ENCODE measurements at regions not wholly inside any gene's neighbourhood (a gene's known extent, or its start where the extent isn't known, plus 50 kb on each side); places are given as distances from the start of the nearest gene placed in this dataset.

GRCh38 chr13:72521940-72522661, 205.3 kb downstream of the MZT1 start:
- TF ChIP-seq GABPA (IDR thresholded peaks at IDR 0.05; ENCODE audit: low read depth, low read length) (no peak), GABPA (CRISPR knock-in tag; IDR thresholded peaks at IDR 0.05; ENCODE audit: low read depth) (no peak), MAX (IDR thresholded peaks at IDR 0.05) (no peak), BCL3 (CRISPR knock-in tag; IDR thresholded peaks at IDR 0.05) (no peak), SOX5 (CRISPR knock-in tag; IDR thresholded peaks at IDR 0.05; ENCODE audit: borderline replicate concordance) (no peak), RBFOX2 (IDR thresholded peaks at IDR 0.05; ENCODE audit: low read depth, low read length) (no peak), CREB1 (IDR thresholded peaks at IDR 0.05) (no peak), CREB1 (CRISPR knock-in tag; IDR thresholded peaks at IDR 0.05) (no peak), EZH2 (conservative IDR thresholded peaks at IDR 0.05; ENCODE audit: low read depth, low read length) (no peak), ZSCAN12 (CRISPR knock-in tag; IDR thresholded peaks at IDR 0.05) (no peak), ZNF777 (CRISPR knock-in tag; IDR thresholded peaks at IDR 0.05) (no peak)
